NB4 (cell line): ENCODE measurements at regions not wholly inside any gene's neighbourhood (a gene's known extent, or its start where the extent isn't known, plus 50 kb on each side); places are given as distances from the start of the nearest gene placed in this dataset.

Source experiments
- DNase-seq: peaks from one replicate; pipeline ENCODE4 v3.0.0; 2010; ENCODE audit warnings: low read depth
- H3K4me3 ChIP-seq: one replicate; pipeline ENCODE4 v1.5.1; 2011; ENCODE audit warnings: mild to moderate bottlenecking, low read depth, low read length, moderate library complexity
- CTCF ChIP-seq: IDR thresholded peaks from one replicate; pipeline ENCODE4 v1.5.1; 2012; ENCODE audit warnings: low read depth, low read length
- MAX ChIP-seq: IDR thresholded peaks from 2 replicates; pipeline ENCODE4 v1.6.1; 2011; ENCODE audit warnings: low read depth, low read length
- MYC ChIP-seq: IDR thresholded peaks from 2 replicates; pipeline ENCODE4 v1.6.1; 2011; ENCODE audit warnings: low read depth, low read length
- POLR2A ChIP-seq: IDR thresholded peaks from 2 replicates; pipeline ENCODE4 v1.6.1; 2011; ENCODE audit warnings: mild to moderate bottlenecking; ENCODE audit not compliant: insufficient read length; ENCODE audit errors: extremely low read depth

GRCh38 chr7:156145184-156145583, 332.9 kb upstream of the SHH start:
- TF ChIP-seq MYC, result no peak
- TF ChIP-seq POLR2A, result no peak
- TF ChIP-seq CTCF, result no peak
- no peak for TF ChIP-seq MAX
- no peak overlapping the region for H3K4me3 ChIP-seq
- no peak for DNase-seq

- DNase-seq, result no peak
- TF ChIP-seq MAX (no peak), CTCF (no peak), MYC (no peak), POLR2A (no peak)
- no peak overlapping the region for H3K4me3 ChIP-seq
Observed at GRCh38 chr7:156143683-156144082, 331.4 kb upstream of the SHH start.

GRCh38 chr7:156143158-156143557, 330.9 kb upstream of the SHH start:
- TF ChIP-seq MAX, result no peak
- TF ChIP-seq MYC, result no peak
- no peak for TF ChIP-seq CTCF
- no peak for TF ChIP-seq POLR2A
- H3K4me3 ChIP-seq, result no peak overlapping the region
- DNase-seq, result no peak

- no peak overlapping the region for H3K4me3 ChIP-seq
- TF ChIP-seq MYC, result no peak
- TF ChIP-seq CTCF, result no peak
- TF ChIP-seq MAX, result no peak
- no peak for DNase-seq
Observed at GRCh38 chr7:156141941-156142340, 329.7 kb upstream of the SHH start.

- no peak for DNase-seq
- H3K4me3 ChIP-seq, result no peak overlapping the region
- TF ChIP-seq POLR2A, result no peak
Observed at GRCh38 chr7:156140896-156141295, 328.6 kb upstream of the SHH start.

GRCh38 chr7:156140447-156140846, 328.2 kb upstream of the SHH start:
- no peak overlapping the region for H3K4me3 ChIP-seq
- DNase-seq, result no peak
- TF ChIP-seq CTCF (no peak), POLR2A (no peak), MAX (no peak)
